Hypothalamus (tissue), 51 donors: ENCODE measurements at regions not wholly inside any gene's neighbourhood (a gene's known extent, or its start where the extent isn't known, plus 50 kb on each side); places are given as distances from the start of the nearest gene placed in this dataset.
"Not testable (repeated sequence)": the region's sequence is repeated elsewhere in the genome, so short reads cannot be mapped to it uniquely, and the experiment has no call there.

Experiments used
- DNase-seq, 51 donors: peaks; one replicate each; lab custom pipeline; 2025; lab: John Stamatoyannopoulos, UW

- not testable (repeated sequence) for DNase-seq
These were observed 224.7 kb downstream of the LNPK start for GRCh38 chr2:175777337-175777736.

- no peak for DNase-seq
These were observed 232.9 kb downstream of the LNPK start for GRCh38 chr2:175769200-175769599.

GRCh38 chr2:175766880-175767279, 235.2 kb downstream of the LNPK start:
- no peak for DNase-seq

- DNase-seq: no peak
These were observed 246.2 kb downstream of the LNPK start for GRCh38 chr2:175755656-175756386.

GRCh38 chr2:175755169-175755568, 246.9 kb downstream of the LNPK start:
- DNase-seq: no peak

GRCh38 chr2:175750195-175750594, 251.9 kb downstream of the LNPK start:
- DNase-seq: no peak

GRCh38 chr2:175745911-175746310, 256.2 kb downstream of the LNPK start:
- DNase-seq: no peak

GRCh38 chr2:175744000-175744399, 258.1 kb downstream of the LNPK start:
- DNase-seq: no peak

- no peak for DNase-seq
These were observed 259.1 kb downstream of the LNPK start for GRCh38 chr2:175743011-175743410.

GRCh38 chr2:175742367-175742766, 259.7 kb downstream of the LNPK start:
- DNase-seq: no peak

GRCh38 chr2:175741164-175741563, 260.9 kb downstream of the LNPK start:
- DNase-seq: no peak

- no peak for DNase-seq
These were observed 264.2 kb downstream of the LNPK start for GRCh38 chr2:175737722-175738361.

- no peak for DNase-seq
These were observed 267.4 kb downstream of the LNPK start for GRCh38 chr2:175734686-175735085.

- no peak for DNase-seq
These were observed 269.5 kb downstream of the LNPK start for GRCh38 chr2:175732531-175732930.

GRCh38 chr2:175730050-175730449, 272.0 kb downstream of the LNPK start:
- no peak for DNase-seq

GRCh38 chr2:175729049-175729706, 272.9 kb downstream of the LNPK start:
- no peak for DNase-seq

- DNase-seq: no peak
These were observed 274.0 kb downstream of the LNPK start for GRCh38 chr2:175728032-175728431.

- DNase-seq: no peak
These were observed 275.8 kb downstream of the LNPK start for GRCh38 chr2:175726223-175726622.

- no peak for DNase-seq
These were observed 292.8 kb downstream of the LNPK start for GRCh38 chr2:175709248-175709647.

GRCh38 chr2:175707322-175707721, 294.7 kb downstream of the LNPK start:
- DNase-seq: no peak

GRCh38 chr2:175704568-175704967, 297.5 kb downstream of the LNPK start:
- DNase-seq: not testable (repeated sequence)

- no peak for DNase-seq
These were observed 304.0 kb downstream of the LNPK start for GRCh38 chr2:175698061-175698460.
